Activated T-cell treated with anti-CD3 and anti-CD28 coated beads, Interleukin-2, amount 50 U/mL, for 48 hours (primary cell): ENCODE measurements at regions not wholly inside any gene's neighbourhood (a gene's known extent, or its start where the extent isn't known, plus 50 kb on each side); places are given as distances from the start of the nearest gene placed in this dataset.
"Not testable (repeated sequence)": the region's sequence is repeated elsewhere in the genome, so short reads cannot be mapped to it uniquely, and the experiment has no call there.

Source experiments
- DNase-seq, 2 experiments: peaks; one replicate each; pipeline ENCODE4 v3.0.0-alpha.2; 2020

GRCh38 chr4:123230061-123230460, 166.5 kb upstream of the SPRY1 start:
- no peak for DNase-seq

GRCh38 chr4:123232439-123232838, 164.2 kb upstream of the SPRY1 start:
- no peak for DNase-seq

- no peak for DNase-seq
These were observed 163.3 kb upstream of the SPRY1 start for GRCh38 chr4:123233136-123233768.

GRCh38 chr4:123234955-123235354, 161.6 kb upstream of the SPRY1 start:
- DNase-seq = no peak

- no peak for DNase-seq
These were observed 161.2 kb upstream of the SPRY1 start for GRCh38 chr4:123235431-123235830.

- no peak for DNase-seq
These were observed 160.0 kb upstream of the SPRY1 start for GRCh38 chr4:123236606-123237005.

GRCh38 chr4:123240286-123240685, 156.3 kb upstream of the SPRY1 start:
- not testable (repeated sequence) for DNase-seq

- DNase-seq = not testable (repeated sequence)
These were observed 153.4 kb upstream of the SPRY1 start for GRCh38 chr4:123243220-123243619.

GRCh38 chr4:123244137-123244536, 152.5 kb upstream of the SPRY1 start:
- no peak for DNase-seq

GRCh38 chr4:123246085-123246484, 150.5 kb upstream of the SPRY1 start:
- DNase-seq = no peak

- DNase-seq = no peak
These were observed 148.4 kb upstream of the SPRY1 start for GRCh38 chr4:123248085-123248659.

GRCh38 chr4:123249821-123250220, 146.8 kb upstream of the SPRY1 start:
- DNase-seq = no peak

- DNase-seq = no peak
These were observed 145.8 kb upstream of the SPRY1 start for GRCh38 chr4:123250843-123251242.

- DNase-seq = no peak
These were observed 140.6 kb upstream of the SPRY1 start for GRCh38 chr4:123255971-123256370.

- no peak for DNase-seq
These were observed 139.7 kb upstream of the SPRY1 start for GRCh38 chr4:123256901-123257300.

- no peak for DNase-seq
These were observed 139.0 kb upstream of the SPRY1 start for GRCh38 chr4:123257591-123257990.

- no peak for DNase-seq
These were observed 136.6 kb upstream of the SPRY1 start for GRCh38 chr4:123259676-123260646.

- no peak for DNase-seq
These were observed 135.9 kb upstream of the SPRY1 start for GRCh38 chr4:123260653-123261052.

GRCh38 chr4:123262080-123262479, 134.5 kb upstream of the SPRY1 start:
- no peak for DNase-seq

GRCh38 chr4:123265443-123265842, 131.2 kb upstream of the SPRY1 start:
- DNase-seq = no peak

GRCh38 chr4:123266221-123266620, 130.4 kb upstream of the SPRY1 start:
- DNase-seq = no peak

- DNase-seq = no peak
These were observed 117.8 kb upstream of the SPRY1 start for GRCh38 chr4:123278755-123279154.

GRCh38 chr4:123283371-123283895, 113.2 kb upstream of the SPRY1 start:
- DNase-seq = no peak

- DNase-seq = no peak
These were observed 112.4 kb upstream of the SPRY1 start for GRCh38 chr4:123284168-123284567.
